ENCODE measurements at regions not wholly inside any gene's neighbourhood (a gene's known extent, or its start where the extent isn't known, plus 50 kb on each side); places are given as distances from the start of the nearest gene placed in this dataset.
"Not testable (repeated sequence)": the region's sequence is repeated elsewhere in the genome, so short reads cannot be mapped to it uniquely, and the experiment has no call there.

DNA sequence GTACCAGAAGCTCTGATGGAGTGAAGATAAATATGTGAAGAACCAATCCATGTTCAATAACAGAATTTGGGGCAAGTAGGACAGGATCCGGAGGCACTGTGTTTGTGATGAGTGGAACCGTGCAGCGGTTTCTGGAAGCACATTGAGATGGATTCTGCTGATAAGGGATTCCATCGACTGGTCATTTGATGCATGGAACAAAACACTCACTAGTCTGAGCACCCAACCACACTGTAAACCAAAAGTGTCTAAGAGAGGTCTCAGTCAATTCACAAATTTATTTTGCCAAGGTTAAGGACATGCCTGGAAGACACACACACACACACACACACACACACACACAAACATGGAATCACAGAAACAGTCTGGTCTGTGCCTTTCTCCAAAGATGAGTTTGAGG is 459.5 kb downstream of the FBXO15 start:
- Histone ChIP-seq H3K4me3 (no peak overlapping the region), H3K27ac (no peak overlapping the region), H3K27me3 (no peaks in the 10 kb centered on the region), H3K4me1 (peaks cover 22% of the 10 kb centered on the region), H3K4me2 (no peak overlapping the region), H3K9me3 (no peaks in the 10 kb centered on the region), H4K20me1 (no peaks in the 10 kb centered on the region), H3K9ac (no peak overlapping the region), H3K36me3 (no peaks in the 10 kb centered on the region)
- TF ChIP-seq Cebpa-rat (IDR thresholded peaks at IDR 0.05): no peak

DNA sequence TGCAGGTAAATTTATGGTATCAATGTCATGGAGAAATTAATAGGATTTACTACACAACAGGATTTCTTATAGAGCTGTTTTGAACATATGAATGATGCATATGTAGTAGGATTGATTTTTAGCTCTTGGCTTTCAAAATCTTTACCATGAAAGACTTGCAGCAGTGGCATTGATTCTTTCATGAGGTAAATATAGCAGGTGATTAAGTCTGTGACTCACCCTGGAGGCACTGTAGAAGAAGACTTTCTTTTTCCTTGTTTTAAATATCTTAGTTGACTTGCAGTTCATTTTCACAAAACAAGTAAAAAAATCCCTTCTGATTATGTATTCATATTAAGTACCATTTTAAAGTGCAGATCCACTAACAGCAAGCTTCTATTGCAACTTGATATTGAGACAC is 463.0 kb downstream of the FBXO15 start:
- TF ChIP-seq Cebpa-rat (IDR thresholded peaks at IDR 0.05): no peak
- H3K36me3 ChIP-seq: no peaks in the 10 kb centered on the region
- no peaks in the 10 kb centered on the region for H3K9me3 ChIP-seq
- H3K4me1 ChIP-seq: peaks cover 31% of the 10 kb centered on the region
- no peak overlapping the region for H3K4me3 ChIP-seq
- H3K9ac ChIP-seq: no peak overlapping the region
- H3K27me3 ChIP-seq: no peaks in the 10 kb centered on the region
- no peak overlapping the region for H3K4me2 ChIP-seq
- no peaks in the 10 kb centered on the region for H4K20me1 ChIP-seq
- H3K27ac ChIP-seq: no peak overlapping the region

DNA sequence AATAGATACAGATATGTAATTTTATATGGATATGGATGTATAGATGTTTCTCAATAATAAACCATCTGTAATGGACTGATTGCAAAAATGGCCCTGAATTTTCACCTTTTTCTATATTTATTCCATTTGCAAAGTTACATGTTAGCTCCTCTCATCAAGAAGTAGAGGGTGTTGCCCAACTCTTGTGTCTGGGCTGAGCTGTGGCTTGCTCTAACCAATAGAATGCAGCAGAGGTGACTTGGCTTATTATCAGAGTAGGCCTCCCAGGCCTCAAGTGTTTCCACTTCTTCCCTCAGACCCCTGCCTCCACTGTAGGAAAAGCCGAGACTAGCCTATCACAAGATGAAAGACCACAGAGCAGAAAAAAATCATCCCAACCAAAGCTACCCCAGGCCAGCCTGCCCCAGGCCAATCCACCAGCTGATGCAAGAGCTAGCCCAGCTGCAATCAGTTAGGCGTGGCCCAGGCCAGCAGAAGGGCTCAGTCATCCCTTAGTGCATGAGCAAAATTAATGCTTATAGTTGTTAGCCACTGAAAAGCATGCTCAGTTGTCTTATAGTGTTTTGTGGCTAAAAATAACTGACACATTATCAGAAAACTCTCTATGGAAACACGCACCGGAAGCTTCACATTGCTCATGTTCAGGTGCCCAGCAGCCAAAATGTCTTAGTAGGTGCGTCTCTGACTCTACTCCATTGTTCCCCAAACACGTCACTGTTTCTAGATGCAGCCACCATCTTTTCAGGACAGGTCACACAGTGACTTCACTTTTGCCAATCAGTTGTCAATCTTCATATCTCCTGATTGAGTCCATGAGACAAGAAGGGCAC is 464.0 kb downstream of the FBXO15 start:
- Histone ChIP-seq H3K36me3 (no peaks in the 10 kb centered on the region), H3K4me2 (no peak overlapping the region), H3K27ac (no peak overlapping the region), H3K9me3 (no peaks in the 10 kb centered on the region), H3K9ac (no peak overlapping the region), H3K27me3 (no peaks in the 10 kb centered on the region), H3K4me1 (peaks cover 21% of the 10 kb centered on the region; the same call in 1 of the 2 replicates), H4K20me1 (no peaks in the 10 kb centered on the region), H3K4me3 (no peak overlapping the region)
- TF ChIP-seq Cebpa-rat (IDR thresholded peaks at IDR 0.05): no peak

GRCh38 chr18:73681912-73682311 is 465.7 kb downstream of the FBXO15 start:
- H3K4me2 ChIP-seq: no peak overlapping the region
- TF ChIP-seq Cebpa-rat (IDR thresholded peaks at IDR 0.05): no peak
- H3K27ac ChIP-seq: no peak overlapping the region
- no peaks in the 10 kb centered on the region for H3K36me3 ChIP-seq
- no peak overlapping the region for H3K9ac ChIP-seq
- H4K20me1 ChIP-seq: no peaks in the 10 kb centered on the region
- H3K27me3 ChIP-seq: no peaks in the 10 kb centered on the region
- H3K4me3 ChIP-seq: no peak overlapping the region
- no peaks in the 10 kb centered on the region for H3K9me3 ChIP-seq
- 0 out of 2 replicates have a peak, but pooled peaks cover 16% of the 10 kb centered on the region for H3K4me1 ChIP-seq

GRCh38 chr18:73681398-73681797 is 466.2 kb downstream of the FBXO15 start:
- H3K4me2 ChIP-seq: no peak overlapping the region
- no peak overlapping the region for H3K4me3 ChIP-seq
- H3K36me3 ChIP-seq: no peaks in the 10 kb centered on the region
- no peaks in the 10 kb centered on the region for H4K20me1 ChIP-seq
- TF ChIP-seq Cebpa-rat (IDR thresholded peaks at IDR 0.05): no peak
- no peak overlapping the region for H3K9ac ChIP-seq
- no peaks in the 10 kb centered on the region for H3K27me3 ChIP-seq
- H3K9me3 ChIP-seq: no peaks in the 10 kb centered on the region
- H3K4me1 ChIP-seq: 0 out of 2 replicates have a peak, but pooled peaks cover 16% of the 10 kb centered on the region
- H3K27ac ChIP-seq: no peak overlapping the region

DNA sequence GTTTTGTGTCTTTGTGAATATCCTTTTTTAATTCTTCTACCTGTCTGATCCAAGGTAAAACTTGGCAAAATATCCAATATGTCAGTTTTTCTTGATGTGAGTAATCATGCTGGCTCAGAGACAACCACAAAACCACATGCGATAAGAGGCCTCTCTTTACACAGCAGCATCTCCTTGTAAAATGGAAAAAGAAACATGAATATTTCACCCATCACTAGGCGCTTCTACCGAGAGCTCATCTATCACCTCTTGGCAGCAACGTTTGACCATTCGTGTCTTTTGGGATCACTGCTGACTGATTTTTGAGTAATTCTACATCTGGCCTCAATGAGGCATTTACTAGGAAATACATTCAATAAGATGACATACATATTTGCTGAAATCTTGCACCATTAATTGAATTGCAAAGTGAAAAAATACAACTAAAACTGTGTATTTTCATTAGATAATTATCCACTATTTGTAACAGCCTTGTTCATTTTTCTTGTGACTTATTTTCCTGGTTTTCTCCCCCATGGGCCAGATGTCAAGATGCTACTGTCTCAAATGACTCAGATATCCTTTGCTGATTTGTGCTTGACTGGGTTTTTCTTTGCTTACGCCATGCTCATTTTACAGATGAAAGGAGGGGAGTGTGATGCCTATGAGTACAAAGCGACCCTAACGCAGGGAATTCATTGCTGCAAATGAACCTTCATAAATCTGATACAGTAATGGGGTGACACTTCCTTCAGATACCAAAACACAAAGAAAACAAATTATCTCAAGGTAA is 467.5 kb downstream of the FBXO15 start:
- peak overlapping the region; percentile 3; the same call in 1 of the 2 replicates for H3K4me2 ChIP-seq
- no peak overlapping the region for H3K27ac ChIP-seq
- TF ChIP-seq Cebpa-rat (IDR thresholded peaks at IDR 0.05): no peak

GRCh38 chr18:73677450-73677849 is 470.2 kb downstream of the FBXO15 start:
- no peak for TF ChIP-seq Cebpa-rat (IDR thresholded peaks at IDR 0.05)
- H3K27me3 ChIP-seq: no peaks in the 10 kb centered on the region
- H3K9ac ChIP-seq: no peak overlapping the region
- no peak overlapping the region for H3K4me3 ChIP-seq
- H3K4me2 ChIP-seq: no peak overlapping the region
- no peak overlapping the region for H3K27ac ChIP-seq
- no peaks in the 10 kb centered on the region for H3K9me3 ChIP-seq
- no peaks in the 10 kb centered on the region for H4K20me1 ChIP-seq
- H3K36me3 ChIP-seq: no peaks in the 10 kb centered on the region
- 0 out of 2 replicates have a peak, but pooled peaks cover 16% of the 10 kb centered on the region for H3K4me1 ChIP-seq

More for the DNA sequence above, 467.5 kb downstream of the FBXO15 start:
- Histone ChIP-seq H3K27me3 (no peaks in the 10 kb centered on the region), H4K20me1 (no peaks in the 10 kb centered on the region), H3K4me3 (no peak overlapping the region), H3K36me3 (no peaks in the 10 kb centered on the region), H3K9me3 (no peaks in the 10 kb centered on the region), H3K9ac (no peak overlapping the region), H3K4me1 (0 out of 2 replicates have a peak, but pooled peaks cover 16% of the 10 kb centered on the region)

DNA sequence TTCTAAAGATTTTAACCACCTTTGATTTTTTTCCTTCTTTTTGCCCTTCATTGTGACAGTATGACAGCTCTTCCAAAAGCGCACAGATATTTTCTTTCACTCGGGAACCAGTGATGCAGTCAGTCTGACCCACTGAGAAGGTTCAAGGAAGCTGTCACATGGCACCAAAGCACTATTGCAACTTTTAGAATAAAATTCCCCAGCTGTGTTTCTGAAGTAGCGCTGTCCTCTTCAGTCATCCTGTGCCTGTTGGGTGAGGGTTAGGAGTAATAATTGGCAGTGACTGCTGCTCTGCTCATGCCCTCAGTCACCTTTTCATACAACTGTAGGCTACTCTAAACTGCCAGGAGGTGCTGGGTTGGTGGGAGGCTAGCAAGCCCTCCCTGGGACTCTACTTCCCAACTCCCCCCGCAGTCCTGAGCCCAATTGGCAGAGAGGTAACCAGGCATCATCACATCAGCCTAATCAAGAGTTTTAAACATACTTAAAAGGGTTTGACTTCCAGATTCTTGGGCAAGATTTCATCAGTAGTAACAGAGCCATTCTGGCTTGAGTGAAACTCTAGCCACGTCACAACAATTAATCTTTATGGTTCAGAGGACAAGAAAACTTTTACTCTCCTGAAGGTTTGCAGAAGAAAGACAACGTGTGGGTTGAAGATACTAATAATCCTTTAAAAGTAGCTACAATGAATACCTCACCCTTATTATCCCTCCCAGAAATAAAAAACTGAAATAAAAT is 473.3 kb downstream of the FBXO15 start:
- no peak overlapping the region for H3K27ac ChIP-seq
- no peaks in the 10 kb centered on the region for H3K9me3 ChIP-seq
- H3K9ac ChIP-seq: no peak overlapping the region
- no peaks in the 10 kb centered on the region for H3K27me3 ChIP-seq
- no peak overlapping the region for H3K4me2 ChIP-seq
- no peaks in the 10 kb centered on the region for H3K4me1 ChIP-seq
- H3K36me3 ChIP-seq: no peaks in the 10 kb centered on the region
- no peaks in the 10 kb centered on the region for H4K20me1 ChIP-seq
- no peak overlapping the region for H3K4me3 ChIP-seq
- no peak for TF ChIP-seq Cebpa-rat (IDR thresholded peaks at IDR 0.05)

- H3K4me1 ChIP-seq, H3K9me3 ChIP-seq, H3K27me3 ChIP-seq, H4K20me1 ChIP-seq, H3K9ac ChIP-seq, H3K27ac ChIP-seq, H3K36me3 ChIP-seq, H3K4me3 ChIP-seq, H3K4me2 ChIP-seq: not testable (repeated sequence)
Observed at GRCh38 chr18:73671480-73671879, 476.2 kb downstream of the FBXO15 start.
